HG03097 (cell line): ENCODE measurements at regions not wholly inside any gene's neighbourhood (a gene's known extent, or its start where the extent isn't known, plus 50 kb on each side); places are given as distances from the start of the nearest gene placed in this dataset.
A peak's percentile ranks its signal among the peaks of the same experiment; 100 is the strongest.
"Not testable (repeated sequence)": the region's sequence is repeated elsewhere in the genome, so short reads cannot be mapped to it uniquely, and the experiment has no call there.

Experiments
- ATAC-seq: cut with Tn5 transposase; IDR thresholded peaks from one replicate; pipeline ENCODE4 v1.9.1; 2021; ENCODE audit not compliant: unreplicated experiment, low FRiP score

DNA sequence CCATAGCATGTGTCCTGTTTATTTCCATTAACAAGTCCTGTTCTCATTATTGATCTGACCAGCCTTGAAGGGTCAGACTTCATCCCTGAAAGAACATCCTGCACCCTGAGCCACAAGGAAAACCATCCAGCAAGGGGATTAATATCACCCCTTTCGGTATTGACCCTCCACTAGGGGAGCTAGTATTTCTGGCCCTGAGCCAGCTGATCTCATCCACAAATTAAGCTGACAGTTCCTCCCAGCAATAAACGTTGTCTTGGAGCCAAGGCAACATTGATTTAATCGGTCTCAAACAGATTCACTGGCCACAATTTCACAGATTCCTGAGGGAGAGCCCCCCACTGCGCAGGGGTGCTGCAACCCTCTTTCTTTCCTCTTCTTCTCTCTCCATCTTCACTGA lies 353.1 kb upstream of the FANCL start:
- ATAC-seq, result no peak

- not testable (repeated sequence) for ATAC-seq
Measured at GRCh38 chr2:58586178-58586577, 345.1 kb upstream of the FANCL start.

- ATAC-seq, result no peak
Measured at GRCh38 chr2:58585233-58585632, 344.1 kb upstream of the FANCL start.

- ATAC-seq, result no peak
Measured at GRCh38 chr2:58584606-58585118, 343.5 kb upstream of the FANCL start.

- ATAC-seq, result no peak
Measured at GRCh38 chr2:58578276-58578675, 337.2 kb upstream of the FANCL start.

GRCh38 chr2:58574873-58575272 lies 333.7 kb upstream of the FANCL start:
- ATAC-seq, result no peak

DNA sequence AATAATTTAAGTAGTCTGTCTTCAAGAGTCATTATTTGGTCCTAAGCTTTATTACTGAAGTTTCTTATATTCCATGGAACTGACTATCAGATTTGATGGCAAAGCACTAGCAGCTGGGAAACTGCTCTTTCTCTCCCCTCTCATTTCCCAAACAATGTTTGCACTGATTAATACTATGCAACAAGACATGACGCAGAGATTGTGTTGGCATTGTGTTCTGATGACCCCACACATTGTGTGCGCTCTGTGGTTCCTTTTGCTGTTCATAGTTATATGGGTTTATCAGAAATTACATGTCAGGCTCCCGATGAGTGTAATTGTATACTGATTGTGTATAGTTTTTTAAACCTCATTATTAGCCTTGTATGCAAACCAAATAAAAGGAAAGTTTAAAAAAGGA lies 331.6 kb upstream of the FANCL start:
- ATAC-seq, result no peak

GRCh38 chr2:58571181-58571852 lies 330.2 kb upstream of the FANCL start:
- peak; percentile 96 for ATAC-seq

- ATAC-seq, result no peak
Measured at GRCh38 chr2:58569475-58570185, 328.5 kb upstream of the FANCL start.

DNA sequence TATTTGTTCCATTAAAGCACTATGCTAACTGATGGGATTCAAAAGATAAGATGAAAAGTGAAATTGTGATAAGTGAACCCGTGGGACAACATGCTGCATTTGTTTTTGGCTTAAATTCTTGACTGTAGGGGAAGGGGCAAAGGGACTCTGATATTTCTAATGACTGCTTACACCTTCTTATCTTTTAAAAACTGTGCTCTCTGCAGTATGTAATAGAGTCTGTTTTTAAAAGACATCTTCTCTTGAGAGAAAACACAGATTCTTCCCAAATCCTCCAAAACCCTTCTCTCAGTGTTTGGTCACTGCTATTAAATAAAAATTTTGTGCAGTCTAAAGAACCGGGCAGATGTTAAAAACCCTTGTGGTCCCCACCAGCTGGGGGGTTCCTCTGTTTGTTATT lies 327.8 kb upstream of the FANCL start:
- no peak for ATAC-seq

- ATAC-seq, result no peak
Measured at GRCh38 chr2:58562276-58562675, 321.2 kb upstream of the FANCL start.

DNA sequence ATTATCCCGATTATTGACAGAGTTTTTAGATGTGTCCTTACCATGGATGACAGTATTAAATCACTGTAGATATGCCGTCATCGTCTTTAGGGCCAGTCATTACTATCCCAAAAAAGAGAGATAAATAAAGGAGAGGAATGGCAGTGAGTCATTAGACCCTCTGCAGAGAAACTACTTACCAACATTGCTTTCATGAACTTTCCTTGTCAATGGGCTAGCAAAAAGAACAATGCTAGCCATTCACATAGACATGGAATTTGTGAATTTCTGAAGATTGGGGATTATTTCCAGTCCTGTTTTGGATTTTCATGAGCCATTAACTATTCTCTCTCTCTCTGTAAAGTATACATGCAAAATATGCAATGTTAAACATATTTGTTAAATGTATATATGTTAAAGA lies 319.4 kb upstream of the FANCL start:
- ATAC-seq, result no peak

DNA sequence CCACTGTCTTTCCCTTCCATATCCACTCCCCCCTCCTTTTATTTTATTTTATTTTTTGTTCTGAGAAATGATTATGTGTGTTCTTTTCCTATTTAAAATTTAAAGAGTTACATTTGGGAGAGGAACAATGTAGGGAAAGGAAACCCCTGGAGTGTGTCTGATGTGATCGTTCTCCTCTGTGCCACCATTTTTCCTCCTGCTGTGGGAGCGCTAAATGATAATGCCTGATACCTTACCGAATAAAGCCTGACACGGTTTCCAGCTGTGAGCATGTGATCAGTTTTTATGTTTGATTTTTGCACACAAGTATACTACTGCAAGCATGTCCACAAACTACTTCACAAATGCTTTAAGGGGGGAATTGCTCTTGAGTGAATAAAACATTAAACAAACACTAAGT lies 317.8 kb upstream of the FANCL start:
- ATAC-seq, result no peak

DNA sequence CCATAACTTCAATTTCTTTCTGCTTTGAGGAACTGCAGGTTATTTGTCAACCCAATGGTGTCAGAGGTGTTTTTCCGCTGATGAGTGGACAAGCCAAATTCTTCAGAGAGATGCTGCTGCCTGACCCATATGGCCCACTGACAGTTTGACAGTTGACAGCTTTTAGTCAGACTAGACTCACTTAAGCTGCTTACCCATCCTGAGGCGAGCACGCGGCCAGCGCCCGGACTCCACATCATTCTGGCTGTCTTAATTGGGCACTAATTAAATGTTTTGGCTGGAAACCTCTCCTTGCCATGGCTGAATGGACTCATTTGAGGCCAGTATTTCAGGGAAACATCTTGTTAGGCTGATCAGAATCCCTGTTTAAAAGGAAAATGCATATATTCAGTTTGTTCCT lies 316.1 kb upstream of the FANCL start:
- no peak for ATAC-seq

- no peak for ATAC-seq
Measured at GRCh38 chr2:58553937-58554336, 312.8 kb upstream of the FANCL start.

DNA sequence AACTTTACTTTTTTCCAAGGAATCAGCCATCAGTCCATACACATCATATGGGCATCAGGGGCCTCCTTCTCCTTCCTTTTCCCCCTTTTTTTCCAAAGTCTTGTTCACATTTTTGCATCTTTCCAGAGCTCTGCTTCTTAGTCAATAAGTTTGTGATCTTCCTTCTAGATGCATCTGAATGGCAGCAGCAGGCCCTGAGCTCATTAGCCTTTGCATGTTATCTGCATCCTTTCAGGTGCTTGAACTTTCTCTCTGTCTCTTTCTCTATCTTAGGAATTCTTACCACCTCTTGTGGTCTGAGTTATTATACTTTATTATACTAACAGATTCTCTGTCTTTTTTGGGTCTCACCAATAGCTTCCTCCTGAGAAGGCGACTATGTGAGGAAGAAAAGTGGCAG lies 312.4 kb upstream of the FANCL start:
- ATAC-seq, result no peak

DNA sequence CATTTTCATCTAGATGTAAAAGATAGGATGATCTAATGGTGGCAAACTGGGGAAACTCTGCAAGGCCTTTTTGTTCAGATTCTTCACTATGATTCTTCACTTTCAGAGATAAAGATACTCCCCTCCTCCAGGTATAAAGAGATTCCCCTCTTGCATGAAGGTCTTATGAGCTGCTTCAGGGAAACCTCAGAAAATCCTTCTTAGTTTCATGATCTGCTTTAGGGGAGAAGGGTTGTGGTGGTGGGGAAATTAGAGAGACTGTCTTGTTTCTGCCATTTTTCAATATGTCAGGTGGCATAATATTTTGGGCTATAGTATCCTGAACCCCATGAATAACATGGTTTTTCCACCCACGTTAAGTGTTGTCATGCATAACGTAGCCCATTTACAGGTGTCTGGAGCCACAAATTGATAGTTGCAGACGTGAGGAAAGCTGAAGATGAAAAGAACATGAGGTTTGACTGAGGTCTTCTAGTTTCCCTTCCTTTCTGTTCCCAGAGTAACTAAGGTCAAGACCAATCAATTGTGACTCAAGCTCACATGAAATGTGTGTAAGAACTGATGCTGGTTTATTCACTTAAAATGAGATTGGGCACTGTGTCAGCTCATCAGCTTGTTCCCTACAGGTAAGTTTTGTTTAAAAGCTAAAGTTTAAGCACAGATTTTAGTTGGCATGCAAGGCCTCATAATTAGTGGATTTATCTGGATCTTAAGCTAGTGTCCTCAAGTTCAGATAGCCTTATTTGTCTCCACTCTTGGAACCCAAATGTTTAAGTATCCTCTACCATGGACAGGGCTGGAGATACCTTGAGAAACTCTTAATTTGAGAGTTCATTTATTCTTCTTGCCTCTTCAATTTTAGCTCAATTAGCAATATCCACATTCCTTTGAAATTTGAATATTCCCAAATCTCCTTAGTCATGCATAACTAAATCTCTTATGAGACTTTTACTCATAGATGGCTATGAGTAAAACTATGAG lies 304.5 kb upstream of the FANCL start:
- no peak for ATAC-seq

DNA sequence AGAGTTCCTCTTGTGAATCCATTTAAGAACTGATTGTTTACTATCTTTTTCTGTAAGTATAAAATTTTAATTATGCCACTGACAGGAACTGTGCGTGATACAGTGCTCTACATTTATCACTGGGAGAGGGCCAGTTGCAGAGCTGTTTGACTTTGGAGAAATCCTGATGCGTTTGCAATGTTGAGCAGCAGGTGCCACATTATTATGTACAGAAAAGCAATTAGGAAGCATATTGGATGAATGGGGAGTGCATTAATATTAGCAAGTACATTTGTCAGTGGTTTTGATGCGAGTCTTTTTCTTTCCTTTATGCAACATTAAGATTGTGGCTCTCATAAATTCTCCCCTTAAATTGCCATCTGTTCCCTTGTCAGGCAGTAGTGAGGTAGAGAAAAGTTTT lies 302.3 kb upstream of the FANCL start:
- no peak for ATAC-seq

DNA sequence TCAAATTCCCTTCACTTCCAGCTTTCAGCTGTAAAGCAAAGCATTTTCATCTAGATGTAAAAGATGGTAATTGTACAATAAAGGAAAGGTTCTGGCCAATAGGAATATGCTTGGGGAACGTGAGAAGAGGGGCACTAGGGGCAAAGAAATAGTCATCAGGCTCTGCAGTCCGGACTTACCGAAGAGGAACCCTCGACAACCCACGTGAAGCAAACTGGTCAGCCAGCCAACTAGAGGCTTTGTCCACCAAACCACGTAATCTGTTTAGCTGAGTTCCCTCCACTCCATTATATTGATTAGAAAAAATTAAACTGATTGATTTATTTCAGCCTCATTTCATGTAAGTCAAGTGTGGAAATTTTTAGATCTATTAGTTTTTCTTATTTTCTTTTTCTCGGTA lies 300.4 kb upstream of the FANCL start:
- no peak for ATAC-seq

DNA sequence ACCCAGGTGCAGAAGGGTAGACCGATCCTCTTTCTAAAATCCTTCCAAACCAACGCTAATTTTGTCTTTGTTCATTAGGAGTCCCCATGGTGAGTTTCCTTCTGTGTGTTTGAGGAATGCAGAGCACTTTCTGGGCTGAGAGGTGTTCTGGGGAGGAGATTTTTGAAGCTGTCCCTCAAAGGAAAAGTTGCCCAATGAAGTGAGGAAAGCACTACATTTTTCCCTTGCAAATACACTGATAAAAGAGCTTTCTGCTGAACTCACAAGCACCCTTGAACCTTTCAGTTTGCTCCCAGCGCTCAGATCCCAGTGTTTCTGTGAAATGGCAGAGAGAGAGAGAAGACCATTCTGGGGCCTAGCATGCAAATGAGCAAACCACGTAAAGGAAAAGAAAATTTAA lies 299.6 kb upstream of the FANCL start:
- ATAC-seq, result no peak

DNA sequence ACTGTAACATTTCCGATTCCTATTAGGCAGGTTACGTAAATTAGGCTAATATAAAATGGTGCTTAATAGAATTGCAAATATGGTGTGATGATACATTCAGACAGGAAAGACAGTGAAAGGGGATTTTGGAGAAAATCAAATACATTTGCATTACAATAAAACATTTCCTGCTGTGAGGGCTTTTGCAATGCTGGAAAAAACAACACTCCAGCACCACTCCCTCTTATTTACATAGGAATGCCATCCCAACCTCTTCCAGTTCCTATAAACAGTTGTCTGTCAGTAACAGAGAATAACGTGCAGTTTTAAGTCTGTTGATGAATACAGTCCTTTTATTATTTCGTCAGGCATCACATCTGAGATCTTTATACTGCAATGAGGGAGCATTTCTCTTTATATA lies 298.8 kb upstream of the FANCL start:
- no peak for ATAC-seq
